ENCODE measurements at regions not wholly inside any gene's neighbourhood (a gene's known extent, or its start where the extent isn't known, plus 50 kb on each side); places are given as distances from the start of the nearest gene placed in this dataset.
"Not testable (repeated sequence)": the region's sequence is repeated elsewhere in the genome, so short reads cannot be mapped to it uniquely, and the experiment has no call there.

- DNase-seq (ENCODE audit: low read depth, low spot score): no peak
Observed at GRCh38 chr5:82560561-82560960, 282.4 kb upstream of the RPS23 start.

DNA sequence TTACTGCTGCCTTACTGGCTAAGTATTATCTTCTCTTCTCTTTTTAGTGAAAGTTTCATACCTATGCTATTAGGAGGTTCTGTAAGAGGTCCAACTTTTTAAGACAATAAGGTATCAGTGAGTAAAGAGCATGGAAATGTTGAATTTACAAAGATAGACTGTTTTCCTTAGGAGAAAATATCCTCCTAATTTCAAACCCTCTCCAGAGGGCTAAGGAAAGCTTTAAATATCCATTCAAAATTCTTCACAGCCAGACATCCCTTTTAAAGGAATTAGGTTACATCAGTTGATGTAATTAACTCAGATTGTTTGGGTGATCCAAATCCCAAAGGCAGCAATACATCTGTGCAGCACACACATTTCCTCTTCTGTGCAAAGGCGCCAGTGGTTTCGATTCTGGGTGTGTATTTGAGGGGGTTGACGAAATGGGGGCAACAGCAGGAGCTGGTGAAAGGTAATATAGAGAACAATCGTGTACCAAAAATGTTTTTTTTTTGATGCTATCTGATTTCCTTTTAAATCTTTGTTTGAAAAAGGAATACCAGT lies 273.8 kb upstream of the RPS23 start:
- DNase-seq (ENCODE audit: low read depth, low spot score): no peak

DNA sequence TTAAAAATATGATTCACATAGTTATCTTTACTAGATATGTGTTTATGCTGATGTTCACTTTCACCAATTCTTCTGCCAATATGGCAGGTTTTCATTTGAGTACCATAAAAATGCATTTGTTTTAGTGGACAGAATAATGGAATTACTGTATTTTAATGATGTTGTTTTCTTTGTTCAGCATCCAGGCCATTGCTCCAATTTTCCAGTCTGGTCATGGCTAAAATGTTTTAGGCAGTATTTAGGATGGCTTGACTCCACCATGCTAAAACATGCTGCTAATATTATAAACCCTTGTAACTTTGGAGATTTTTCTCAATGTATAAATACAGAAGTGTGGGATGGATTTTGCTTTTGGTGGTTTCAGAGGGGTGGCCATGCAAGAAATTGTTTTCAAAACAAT lies 273.0 kb upstream of the RPS23 start:
- no peak for DNase-seq (ENCODE audit: low read depth, low spot score)

DNA sequence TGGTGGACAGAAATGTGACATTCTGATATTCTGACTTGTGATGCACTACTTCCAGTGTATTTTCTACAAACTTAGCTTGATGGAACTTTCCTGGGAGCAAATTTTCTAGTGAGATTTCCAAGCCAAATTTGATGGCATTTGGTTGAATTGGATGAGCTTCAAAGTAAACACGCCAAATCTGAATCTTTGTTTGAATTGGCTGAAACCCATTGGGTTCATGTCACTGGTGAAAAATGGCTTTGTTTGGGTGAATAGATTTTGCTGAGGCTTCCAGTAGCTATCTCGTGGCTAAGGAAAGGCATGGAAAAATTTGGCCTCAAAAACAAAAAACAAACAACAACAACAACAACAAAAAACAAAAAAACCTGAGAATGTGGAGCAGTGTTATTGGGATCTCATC lies 271.1 kb upstream of the RPS23 start:
- no peak for DNase-seq (ENCODE audit: low read depth, low spot score)

DNA sequence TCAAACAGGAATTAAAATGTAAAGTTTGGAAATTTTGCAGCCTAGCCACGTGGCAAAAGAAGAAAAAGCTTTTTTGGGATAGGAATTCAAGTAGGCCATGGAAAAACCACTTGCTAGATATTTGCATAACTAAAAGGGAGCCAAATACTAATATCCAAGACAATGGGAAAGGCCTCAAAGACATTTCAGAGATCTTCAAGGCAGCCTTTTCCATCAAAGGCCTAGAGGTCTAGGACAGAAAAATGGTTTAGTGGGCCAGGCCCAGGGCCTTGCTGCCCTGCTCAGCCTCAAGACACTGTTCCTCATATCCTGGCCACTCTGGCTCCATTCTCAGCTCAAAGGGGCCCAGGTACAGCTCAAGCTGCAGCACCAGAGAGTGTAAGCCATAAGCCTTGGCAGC lies 265.9 kb upstream of the RPS23 start:
- peak; percentile 5 for DNase-seq (ENCODE audit: low read depth, low spot score)

GRCh38 chr5:82540301-82540700 lies 262.1 kb upstream of the RPS23 start:
- DNase-seq (ENCODE audit: low read depth, low spot score): no peak

- DNase-seq (ENCODE audit: low read depth, low spot score): no peak
Observed at GRCh38 chr5:82538339-82539034, 260.3 kb upstream of the RPS23 start.

GRCh38 chr5:82537687-82538306 lies 259.6 kb upstream of the RPS23 start:
- no peak for DNase-seq (ENCODE audit: low read depth, low spot score)

DNA sequence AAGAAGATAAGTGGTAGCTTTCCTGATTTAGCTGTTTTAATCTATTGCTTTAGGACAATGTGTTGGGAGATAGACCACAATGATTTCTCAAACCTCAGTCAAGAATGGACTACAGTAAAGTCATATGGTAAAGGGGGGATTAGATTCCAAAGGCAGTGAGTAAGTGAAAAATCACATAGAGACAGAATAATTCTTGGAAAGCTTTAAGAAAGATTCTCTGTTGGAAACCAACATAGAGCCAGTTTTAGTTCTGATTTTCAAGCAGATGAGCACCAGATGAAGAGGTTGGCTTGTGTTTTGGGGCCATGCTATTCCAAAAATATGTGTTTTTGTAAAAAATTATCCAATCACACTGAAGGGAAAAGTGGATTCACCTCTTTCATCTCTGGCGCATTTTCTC lies 256.8 kb upstream of the RPS23 start:
- no peak for DNase-seq (ENCODE audit: low read depth, low spot score)

- DNase-seq (ENCODE audit: low read depth, low spot score): not testable (repeated sequence)
Observed at GRCh38 chr5:82532075-82532474, 253.9 kb upstream of the RPS23 start.

GRCh38 chr5:82526540-82526939 lies 248.4 kb upstream of the RPS23 start:
- no peak for DNase-seq (ENCODE audit: low read depth, low spot score)

- DNase-seq (ENCODE audit: low read depth, low spot score): no peak
Observed at GRCh38 chr5:82525626-82526025, 247.5 kb upstream of the RPS23 start.

- no peak for DNase-seq (ENCODE audit: low read depth, low spot score)
Observed at GRCh38 chr5:82523633-82524032, 245.5 kb upstream of the RPS23 start.

- no peak for DNase-seq (ENCODE audit: low read depth, low spot score)
Observed at GRCh38 chr5:82522897-82523296, 244.7 kb upstream of the RPS23 start.

- no peak for DNase-seq (ENCODE audit: low read depth, low spot score)
Observed at GRCh38 chr5:82521431-82522051, 243.4 kb upstream of the RPS23 start.

GRCh38 chr5:82519558-82519957 lies 241.4 kb upstream of the RPS23 start:
- no peak for DNase-seq (ENCODE audit: low read depth, low spot score)

DNA sequence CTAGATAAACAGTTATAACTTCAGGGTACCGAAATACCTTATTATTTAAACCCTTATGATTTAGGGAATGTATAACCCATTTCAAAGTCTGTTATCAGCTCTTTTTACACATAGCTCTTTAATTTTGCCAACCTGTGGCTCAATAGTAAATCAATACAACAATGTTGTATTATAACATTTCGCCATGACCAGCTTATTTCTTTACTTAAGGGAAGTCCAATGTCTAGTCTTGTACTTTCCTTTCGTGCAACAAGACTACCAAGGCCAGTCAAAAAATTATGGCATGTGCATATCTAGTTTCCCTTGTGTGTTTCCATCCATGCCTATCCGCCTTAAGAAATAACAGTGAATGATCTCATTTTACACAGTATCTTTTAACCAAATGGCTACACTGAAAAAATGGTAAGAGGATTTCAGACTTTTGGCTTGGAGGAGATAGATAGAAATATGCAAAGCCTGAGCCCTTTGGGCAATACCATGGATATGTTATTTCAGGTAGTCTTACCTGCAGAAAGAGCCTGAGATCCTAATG lies 239.5 kb upstream of the RPS23 start:
- no peak for DNase-seq (ENCODE audit: low read depth, low spot score)

- peak; percentile 10 for DNase-seq (ENCODE audit: low read depth, low spot score)
Observed at GRCh38 chr5:82513738-82514137, 235.6 kb upstream of the RPS23 start.

GRCh38 chr5:82512025-82512424 lies 233.9 kb upstream of the RPS23 start:
- DNase-seq (ENCODE audit: low read depth, low spot score): no peak

GRCh38 chr5:82511134-82511533 lies 233.0 kb upstream of the RPS23 start:
- DNase-seq (ENCODE audit: low read depth, low spot score): no peak

DNA sequence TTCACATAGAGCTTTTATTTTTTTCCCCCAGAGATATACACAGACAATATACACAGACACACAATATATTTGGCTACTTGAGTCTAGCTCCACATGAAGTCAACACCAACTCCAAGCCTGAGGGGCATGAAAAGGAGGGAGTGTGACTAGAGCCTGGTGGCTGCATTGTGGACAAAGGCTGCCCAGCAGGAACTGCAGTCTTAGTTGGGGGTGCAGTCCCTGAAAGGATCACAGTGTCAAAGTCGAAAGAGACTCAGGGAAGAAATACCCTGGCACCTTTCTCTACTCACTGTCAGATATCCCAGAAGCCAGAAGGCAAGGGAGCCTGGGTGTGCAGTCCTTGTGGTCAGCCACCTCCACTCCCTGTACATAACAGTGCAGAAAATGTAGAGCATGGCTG lies 231.6 kb upstream of the RPS23 start:
- DNase-seq (ENCODE audit: low read depth, low spot score): peak; percentile 23

GRCh38 chr5:82506390-82506789 lies 228.2 kb upstream of the RPS23 start:
- not testable (repeated sequence) for DNase-seq (ENCODE audit: low read depth, low spot score)
